ENCODE measurements at regions not wholly inside any gene's neighbourhood (a gene's known extent, or its start where the extent isn't known, plus 50 kb on each side); places are given as distances from the start of the nearest gene placed in this dataset.

DNA sequence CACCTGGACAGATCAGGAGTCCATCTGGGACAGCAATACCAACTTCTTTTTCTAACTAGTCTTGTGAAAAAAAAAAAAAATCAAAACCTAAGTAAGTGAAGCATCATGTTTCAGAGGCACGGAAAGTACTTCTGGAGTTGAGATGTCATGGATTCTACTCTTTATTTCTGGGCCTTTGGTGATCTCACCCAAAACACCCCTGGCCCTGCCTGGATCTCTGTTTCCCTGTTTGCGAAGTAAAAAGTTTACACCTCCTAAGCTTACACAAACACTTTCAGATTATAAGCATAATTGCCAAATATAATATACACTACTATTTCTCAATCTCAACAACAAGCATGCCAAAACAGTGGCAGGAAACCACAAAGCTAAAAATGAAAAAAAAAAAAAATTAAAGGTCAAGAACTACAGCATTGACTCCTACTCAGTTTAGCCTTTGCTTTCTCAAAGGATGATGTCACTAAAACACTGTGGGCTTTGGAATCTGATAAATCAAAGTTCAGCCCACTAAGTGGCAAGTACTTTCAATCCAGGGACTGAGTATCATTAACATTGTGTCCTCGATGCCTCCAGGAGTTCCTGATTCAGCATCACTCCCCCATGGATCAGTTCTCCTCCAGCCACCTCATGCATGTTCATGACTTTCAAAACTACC, 291.9 kb downstream of the NFIB start:
- TF ChIP-seq, protein P1, sequence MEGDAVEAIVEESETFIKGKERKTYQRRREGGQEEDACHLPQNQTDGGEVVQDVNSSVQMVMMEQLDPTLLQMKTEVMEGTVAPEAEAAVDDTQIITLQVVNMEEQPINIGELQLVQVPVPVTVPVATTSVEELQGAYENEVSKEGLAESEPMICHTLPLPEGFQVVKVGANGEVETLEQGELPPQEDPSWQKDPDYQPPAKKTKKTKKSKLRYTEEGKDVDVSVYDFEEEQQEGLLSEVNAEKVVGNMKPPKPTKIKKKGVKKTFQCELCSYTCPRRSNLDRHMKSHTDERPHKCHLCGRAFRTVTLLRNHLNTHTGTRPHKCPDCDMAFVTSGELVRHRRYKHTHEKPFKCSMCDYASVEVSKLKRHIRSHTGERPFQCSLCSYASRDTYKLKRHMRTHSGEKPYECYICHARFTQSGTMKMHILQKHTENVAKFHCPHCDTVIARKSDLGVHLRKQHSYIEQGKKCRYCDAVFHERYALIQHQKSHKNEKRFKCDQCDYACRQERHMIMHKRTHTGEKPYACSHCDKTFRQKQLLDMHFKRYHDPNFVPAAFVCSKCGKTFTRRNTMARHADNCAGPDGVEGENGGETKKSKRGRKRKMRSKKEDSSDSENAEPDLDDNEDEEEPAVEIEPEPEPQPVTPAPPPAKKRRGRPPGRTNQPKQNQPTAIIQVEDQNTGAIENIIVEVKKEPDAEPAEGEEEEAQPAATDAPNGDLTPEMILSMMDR (conservative IDR thresholded peaks at IDR 0.05; ENCODE audit: low read length): no peak
- TF ChIP-seq EZH2phosphoT487 (IDR thresholded peaks at IDR 0.05; ENCODE audit: borderline replicate concordance, low read depth, low read length): no peak

Data from OCI-LY7 (cell line).